NCI-H146 treated with DMSO at 0.1 percent for 48 hours (cell line): ENCODE measurements at regions not wholly inside any gene's neighbourhood (a gene's known extent, or its start where the extent isn't known, plus 50 kb on each side); places are given as distances from the start of the nearest gene placed in this dataset.
"Not testable (repeated sequence)": the region's sequence is repeated elsewhere in the genome, so short reads cannot be mapped to it uniquely, and the experiment has no call there.

Experiments used
- DNase-seq: peaks from one replicate; lab custom pipeline; 2025; ENCODE audit not compliant: unreplicated experiment; lab: John Stamatoyannopoulos, UW

GRCh38 chr13:86920961-86921360 is 750.2 kb upstream of the SLITRK5 start:
- no peak for DNase-seq

- DNase-seq = no peak
Observed at GRCh38 chr13:86922936-86923335, 748.2 kb upstream of the SLITRK5 start.

GRCh38 chr13:86926916-86927315 is 744.3 kb upstream of the SLITRK5 start:
- DNase-seq = not testable (repeated sequence)

DNA sequence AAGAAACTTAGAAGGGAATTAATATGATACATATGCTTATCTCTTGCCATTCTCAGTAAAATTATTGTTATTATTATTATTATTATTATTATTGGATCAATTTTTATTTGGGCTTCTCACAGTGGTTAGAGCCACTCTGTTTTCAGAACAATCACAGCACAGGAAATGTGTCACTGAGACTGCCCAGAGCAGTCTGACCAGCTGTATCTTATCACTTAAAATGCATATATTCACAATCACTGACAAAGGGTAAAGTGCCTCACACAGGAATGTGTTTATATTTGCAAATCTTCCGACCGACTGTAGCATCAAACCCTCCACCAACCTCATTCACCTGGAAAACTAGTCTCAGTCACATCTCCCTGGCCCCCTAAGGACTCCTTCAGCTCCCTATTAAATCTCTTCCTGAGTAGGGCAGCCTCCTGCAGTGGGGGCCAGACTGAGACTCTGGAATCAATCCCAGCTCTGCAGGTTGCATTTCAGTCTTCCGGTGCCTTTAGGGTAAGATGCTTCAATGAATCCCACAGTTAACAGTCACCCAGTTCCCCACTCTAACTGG is 738.3 kb upstream of the SLITRK5 start:
- no peak for DNase-seq

- DNase-seq = no peak
Observed at GRCh38 chr13:86933676-86934075, 737.5 kb upstream of the SLITRK5 start.

DNA sequence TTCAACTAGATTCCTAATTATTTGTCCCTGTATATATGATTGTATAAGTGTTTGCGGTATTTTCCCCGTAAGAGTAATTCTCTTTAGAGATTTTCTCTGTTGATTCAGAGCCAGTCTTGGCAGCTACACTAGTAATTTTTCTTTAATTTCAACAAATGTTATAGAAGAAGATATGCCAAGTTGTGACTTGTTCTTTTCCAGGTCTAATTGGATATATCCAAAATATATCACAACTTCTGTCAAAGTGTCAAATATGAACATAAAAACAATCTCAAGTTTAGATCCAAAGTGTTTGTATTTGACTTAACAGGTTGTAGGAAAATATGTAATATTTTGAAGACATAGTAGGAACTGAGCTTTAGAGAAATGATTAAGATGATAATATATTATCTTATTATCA is 733.9 kb upstream of the SLITRK5 start:
- no peak for DNase-seq

DNA sequence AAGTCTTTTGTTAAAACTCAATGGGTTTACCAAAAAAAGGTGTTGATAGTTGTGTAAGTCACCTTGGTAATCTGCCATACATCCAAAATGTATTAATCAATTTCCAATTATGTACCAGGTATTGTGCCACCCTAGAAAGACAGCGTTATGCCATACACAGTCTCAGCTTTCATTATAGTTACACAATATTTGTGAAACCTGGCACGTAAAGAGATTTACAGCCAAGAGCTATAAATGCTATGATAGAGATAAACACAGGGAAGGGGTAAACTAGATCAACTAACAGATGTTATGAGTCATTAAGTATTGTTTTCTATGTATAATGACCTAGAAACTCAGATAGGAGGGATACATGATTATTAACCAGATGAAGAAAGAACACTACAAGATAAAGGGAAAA is 725.6 kb upstream of the SLITRK5 start:
- no peak for DNase-seq

- DNase-seq = no peak
Observed at GRCh38 chr13:86946734-86947133, 724.4 kb upstream of the SLITRK5 start.

DNA sequence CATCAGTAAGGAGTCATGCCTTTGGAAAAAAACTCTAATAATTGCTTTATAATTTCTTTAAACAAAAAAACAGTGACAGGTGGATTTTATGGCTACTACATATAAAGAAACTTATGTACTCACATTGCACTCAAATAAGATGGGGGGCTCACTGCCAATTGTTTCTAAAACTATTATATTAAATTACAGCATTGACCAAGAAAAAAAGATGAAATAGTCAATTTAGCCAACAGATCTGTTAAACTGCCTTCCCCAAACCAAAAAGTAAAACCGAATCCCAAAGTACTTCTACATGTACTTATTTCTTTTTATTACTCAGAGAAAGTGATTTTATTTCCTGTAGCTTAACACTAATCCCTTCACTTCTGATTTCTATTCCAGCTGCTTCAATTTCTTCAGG is 716.8 kb upstream of the SLITRK5 start:
- DNase-seq = no peak

GRCh38 chr13:86960876-86961275 is 710.3 kb upstream of the SLITRK5 start:
- no peak for DNase-seq

- DNase-seq = no peak
Observed at GRCh38 chr13:86974251-86974994, 696.7 kb upstream of the SLITRK5 start.

DNA sequence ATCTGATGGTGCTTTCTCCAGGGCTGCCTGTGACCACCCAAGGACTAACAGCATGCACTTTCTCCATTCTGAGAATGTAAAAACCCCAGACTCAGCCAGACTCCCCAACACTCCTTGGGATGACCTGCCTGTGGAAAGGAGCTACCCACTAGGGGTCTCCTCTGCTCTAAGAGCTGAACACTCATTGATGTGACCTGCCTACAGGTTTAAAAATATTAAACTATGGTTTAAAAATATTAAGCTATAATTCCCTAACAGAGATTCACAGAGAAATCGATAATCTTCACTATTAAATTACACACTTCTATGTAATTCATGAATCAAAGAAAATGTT is 696.2 kb upstream of the SLITRK5 start:
- DNase-seq = no peak

- DNase-seq = no peak
Observed at GRCh38 chr13:86976521-86977324, 694.4 kb upstream of the SLITRK5 start.

DNA sequence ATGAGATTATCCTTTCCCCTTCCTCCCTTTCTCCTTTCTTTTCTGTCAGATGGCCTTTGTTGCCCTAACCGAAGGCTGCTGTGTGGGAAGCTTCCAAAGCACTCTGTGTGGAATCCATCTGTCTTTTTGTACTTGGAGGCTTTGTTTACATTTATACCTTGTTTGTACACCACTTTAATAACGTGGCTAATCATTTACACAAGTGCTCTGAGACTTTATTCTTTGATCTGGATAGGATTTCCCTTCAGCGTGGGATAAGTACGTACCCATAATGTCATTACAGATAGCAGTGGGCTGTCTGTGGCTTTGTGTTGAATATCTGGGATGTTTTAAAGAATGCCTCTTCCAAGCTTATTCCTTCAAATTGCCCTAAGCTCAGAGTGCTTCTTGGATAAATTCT is 684.7 kb upstream of the SLITRK5 start:
- DNase-seq = no peak

DNA sequence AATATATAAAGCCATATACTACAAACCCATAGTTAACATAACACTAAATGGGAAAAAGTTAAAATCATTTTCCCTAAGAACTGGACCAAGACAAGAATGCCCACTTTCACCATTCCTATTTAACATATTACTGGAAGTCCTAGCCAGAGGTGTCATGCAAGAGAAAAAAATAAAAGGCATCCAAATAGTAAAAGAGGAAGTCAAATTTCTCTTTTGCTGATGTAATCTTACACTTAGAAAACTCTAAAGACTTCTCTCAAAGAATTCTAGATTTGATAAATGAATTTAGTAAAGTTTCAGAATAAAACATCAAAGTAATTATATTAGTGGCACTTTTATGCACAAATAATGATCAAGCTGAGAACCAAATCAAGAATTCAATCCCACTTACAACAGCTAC is 678.9 kb upstream of the SLITRK5 start:
- no peak for DNase-seq

DNA sequence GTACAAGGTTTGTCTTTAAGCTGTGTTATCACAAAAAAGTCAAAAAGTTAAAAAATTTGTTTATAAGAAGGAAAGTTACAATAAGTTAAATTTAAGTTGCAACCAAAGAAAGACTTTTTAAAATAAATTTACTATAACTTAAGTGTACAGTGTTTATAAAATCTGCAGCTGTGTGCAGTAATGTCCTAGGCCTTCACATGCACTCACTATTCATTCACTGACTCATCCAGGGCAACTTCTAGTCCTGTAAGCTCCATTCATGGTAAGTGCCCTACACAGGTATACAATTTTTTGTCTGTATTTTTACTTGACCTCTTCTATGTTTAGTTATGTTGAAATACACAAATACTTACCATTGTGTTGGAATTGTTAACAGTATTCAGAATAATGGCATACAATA is 667.9 kb upstream of the SLITRK5 start:
- DNase-seq = no peak

- DNase-seq = no peak
Observed at GRCh38 chr13:87005511-87005910, 665.7 kb upstream of the SLITRK5 start.

- DNase-seq = no peak
Observed at GRCh38 chr13:87035526-87035925, 635.6 kb upstream of the SLITRK5 start.

GRCh38 chr13:87042946-87043345 is 628.2 kb upstream of the SLITRK5 start:
- no peak for DNase-seq

GRCh38 chr13:87052731-87053130 is 618.4 kb upstream of the SLITRK5 start:
- DNase-seq = no peak

DNA sequence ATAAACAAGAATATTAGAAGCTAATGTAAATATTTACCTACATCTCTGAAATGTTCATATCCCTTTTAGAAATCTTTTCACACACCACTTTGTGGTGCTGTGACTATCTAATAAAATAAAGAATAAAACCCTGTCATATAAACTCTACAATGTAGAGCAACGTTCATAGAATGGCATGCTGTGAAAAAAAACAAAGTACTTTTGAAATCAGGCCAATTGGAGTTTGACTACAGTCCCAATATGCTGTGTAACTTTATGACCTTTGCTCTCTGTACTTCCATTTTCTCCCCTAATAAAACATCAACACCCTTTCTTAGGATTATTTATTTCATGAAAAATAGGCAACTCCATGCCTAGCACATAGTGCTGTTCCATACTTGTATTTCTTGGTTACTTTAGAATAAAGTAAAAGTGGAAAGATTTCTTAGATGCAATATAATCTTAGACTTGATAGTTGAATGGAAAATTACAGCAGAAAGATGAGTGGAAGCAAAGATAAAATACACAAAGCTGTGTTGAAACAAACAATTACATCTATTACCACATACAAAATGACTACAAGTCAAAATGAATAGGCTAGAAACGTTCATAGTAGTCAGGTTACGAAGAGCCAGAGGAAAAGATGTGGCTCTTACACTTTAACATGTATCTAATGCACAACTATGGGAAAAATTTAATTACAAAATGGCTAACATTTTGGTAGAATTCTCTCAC is 613.2 kb upstream of the SLITRK5 start:
- DNase-seq = no peak
